GM12874 (cell line): ENCODE measurements at regions not wholly inside any gene's neighbourhood (a gene's known extent, or its start where the extent isn't known, plus 50 kb on each side); places are given as distances from the start of the nearest gene placed in this dataset.

ENCODE experiments used
- TF ChIP-seq, protein P1 (sequence below): IDR thresholded peaks from 2 replicates; pipeline ENCODE4 v1.5.1; 2011; ENCODE audit warnings: low read depth, mild to moderate bottlenecking, control low read depth, low read length, moderate library complexity; ENCODE audit not compliant: insufficient read depth

DNA sequence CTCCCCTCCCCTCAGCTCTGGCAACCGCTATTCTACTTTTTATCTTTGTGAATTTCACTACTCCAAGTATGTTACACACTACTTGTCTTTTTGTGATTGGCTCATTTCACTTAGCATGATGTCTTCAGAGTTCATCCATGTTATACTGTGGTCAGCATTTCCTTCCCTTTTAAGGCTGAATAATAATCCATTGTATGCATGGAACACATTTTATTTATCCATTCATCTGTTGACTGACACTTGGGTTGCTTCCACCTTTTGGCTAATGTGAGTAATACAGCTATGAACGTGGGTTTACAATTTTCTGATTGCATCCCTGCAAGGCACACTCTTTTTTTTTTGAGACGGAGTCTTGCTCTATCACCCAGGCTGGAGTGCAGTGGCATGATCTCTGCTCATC lies 53.0 kb upstream of the FUT8 start:
- TF ChIP-seq, protein P1, sequence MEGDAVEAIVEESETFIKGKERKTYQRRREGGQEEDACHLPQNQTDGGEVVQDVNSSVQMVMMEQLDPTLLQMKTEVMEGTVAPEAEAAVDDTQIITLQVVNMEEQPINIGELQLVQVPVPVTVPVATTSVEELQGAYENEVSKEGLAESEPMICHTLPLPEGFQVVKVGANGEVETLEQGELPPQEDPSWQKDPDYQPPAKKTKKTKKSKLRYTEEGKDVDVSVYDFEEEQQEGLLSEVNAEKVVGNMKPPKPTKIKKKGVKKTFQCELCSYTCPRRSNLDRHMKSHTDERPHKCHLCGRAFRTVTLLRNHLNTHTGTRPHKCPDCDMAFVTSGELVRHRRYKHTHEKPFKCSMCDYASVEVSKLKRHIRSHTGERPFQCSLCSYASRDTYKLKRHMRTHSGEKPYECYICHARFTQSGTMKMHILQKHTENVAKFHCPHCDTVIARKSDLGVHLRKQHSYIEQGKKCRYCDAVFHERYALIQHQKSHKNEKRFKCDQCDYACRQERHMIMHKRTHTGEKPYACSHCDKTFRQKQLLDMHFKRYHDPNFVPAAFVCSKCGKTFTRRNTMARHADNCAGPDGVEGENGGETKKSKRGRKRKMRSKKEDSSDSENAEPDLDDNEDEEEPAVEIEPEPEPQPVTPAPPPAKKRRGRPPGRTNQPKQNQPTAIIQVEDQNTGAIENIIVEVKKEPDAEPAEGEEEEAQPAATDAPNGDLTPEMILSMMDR: no peak

DNA sequence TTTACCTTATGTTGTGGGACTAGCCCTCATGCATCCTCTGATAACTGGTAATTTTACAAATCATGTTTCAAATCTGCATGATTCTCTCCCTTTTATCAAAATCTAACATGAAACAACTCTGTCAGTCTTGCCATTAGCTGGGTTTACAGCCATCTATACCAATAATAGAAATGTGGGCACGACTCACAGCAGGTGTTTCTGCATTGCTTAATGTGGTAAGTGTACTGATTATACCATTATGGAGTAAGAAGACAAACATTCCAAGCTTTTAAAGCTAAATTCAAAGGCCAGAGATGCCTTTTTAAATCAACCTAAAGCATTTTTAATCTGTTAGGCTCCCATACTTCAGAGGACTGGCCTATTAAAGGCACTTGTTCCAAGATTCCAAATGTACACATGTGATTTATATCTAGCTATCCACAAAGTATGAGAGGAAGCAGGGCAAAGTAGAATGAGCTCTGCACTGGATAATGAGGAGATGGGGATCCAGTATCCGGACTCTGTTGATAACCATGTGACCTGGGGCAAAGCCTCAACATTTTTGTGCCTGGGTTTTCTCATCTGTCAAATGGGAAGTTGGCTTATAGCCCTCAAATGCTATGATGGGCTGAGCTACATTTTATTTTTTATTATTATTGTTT lies 52.3 kb upstream of the FUT8 start:
- TF ChIP-seq, protein P1: no peak

DNA sequence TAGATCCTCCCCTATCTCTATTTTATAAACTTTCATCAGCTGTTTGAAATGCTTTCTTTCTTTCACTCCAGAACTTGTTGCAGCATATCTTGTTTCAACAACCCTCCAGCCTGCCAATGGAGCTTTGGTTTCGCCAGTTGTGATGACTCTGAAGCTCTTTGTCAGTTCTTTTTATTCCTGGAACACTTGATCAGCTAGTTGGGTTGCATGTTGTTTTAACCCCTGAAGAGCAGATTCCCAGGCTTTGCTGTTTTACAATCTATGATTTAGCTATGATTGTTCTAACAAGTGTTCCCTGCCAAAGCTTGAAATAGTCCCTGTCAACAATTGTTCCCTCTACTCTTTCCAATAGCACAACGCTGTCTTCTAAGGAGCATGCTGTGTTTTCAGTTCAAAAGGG lies 50.6 kb upstream of the FUT8 start:
- TF ChIP-seq, protein P1: no peak
